HUES64 (cell line): ENCODE measurements at regions not wholly inside any gene's neighbourhood (a gene's known extent, or its start where the extent isn't known, plus 50 kb on each side); places are given as distances from the start of the nearest gene placed in this dataset.

Experiments used
- H3K27ac ChIP-seq: 2 replicates; pipeline ENCODE4 v1.7.0; 2013; ENCODE audit warnings: low read depth, low read length, inconsistent platforms
- H3K27me3 ChIP-seq: 2 replicates; pipeline ENCODE4 v1.6.1; 2013; ENCODE audit warnings: mild to moderate bottlenecking, low read length; ENCODE audit not compliant: insufficient read depth
- H3K36me3 ChIP-seq: 2 replicates; pipeline ENCODE4 v1.6.1; 2013; ENCODE audit warnings: mild to moderate bottlenecking, low read length; ENCODE audit not compliant: insufficient read depth
- H3K4me1 ChIP-seq: 2 replicates; pipeline ENCODE4 v1.6.1; 2013; ENCODE audit warnings: mild to moderate bottlenecking, low read length, moderate library complexity; ENCODE audit not compliant: insufficient read depth
- H3K4me3 ChIP-seq: 2 replicates; pipeline ENCODE4 v1.5.1; 2013; ENCODE audit warnings: mild to moderate bottlenecking, low read length, moderate library complexity
- H3K9ac ChIP-seq: 2 replicates; pipeline ENCODE4 v1.6.1; 2013; ENCODE audit warnings: mild to moderate bottlenecking, low read depth, low read length
- H3K9me3 ChIP-seq: 2 replicates; pipeline ENCODE4 v1.6.1; 2013; ENCODE audit warnings: low read depth, low read length; ENCODE audit not compliant: insufficient read depth
- WGBS: fragments of 150-250, 120-280 bp; methylation state at CpG from one replicate; pipeline ENCODE4 v1.1.7; 2013; ENCODE audit warnings: missing lambda C conversion rate; 5-methylcytosine and 5-hydroxymethylcytosine counted together

- no peaks in the 10 kb centered on the region for H3K27me3 ChIP-seq
- no peaks in the 10 kb centered on the region for H3K4me1 ChIP-seq
- no peak overlapping the region for H3K27ac ChIP-seq
- H3K9ac ChIP-seq: no peak overlapping the region
- no peak overlapping the region for H3K4me3 ChIP-seq
- WGBS: 91% methylated on average over 1 of the region's 1 CpG
- no peaks in the 10 kb centered on the region for H3K36me3 ChIP-seq
- H3K9me3 ChIP-seq: no peaks in the 10 kb centered on the region
Measured at GRCh38 chr7:54355842-54356241, 186.3 kb upstream of the VSTM2A start.

GRCh38 chr7:54360075-54360840, 181.9 kb upstream of the VSTM2A start:
- Histone ChIP-seq H3K4me3 (no peak overlapping the region), H3K27me3 (no peaks in the 10 kb centered on the region), H3K9me3 (no peaks in the 10 kb centered on the region), H3K4me1 (no peaks in the 10 kb centered on the region), H3K9ac (no peak overlapping the region), H3K36me3 (no peaks in the 10 kb centered on the region), H3K27ac (no peak overlapping the region)
- WGBS: 97% methylated on average over 4 of the region's 6 CpGs

GRCh38 chr7:54390565-54390964, 151.6 kb upstream of the VSTM2A start:
- WGBS: 96% methylated on average over 1 of the region's 1 CpG
- Histone ChIP-seq H3K36me3 (no peaks in the 10 kb centered on the region), H3K9me3 (peaks cover 46% of the 10 kb centered on the region; the same call in 1 of the 2 replicates), H3K9ac (no peak overlapping the region), H3K27ac (no peak overlapping the region), H3K4me1 (no peaks in the 10 kb centered on the region), H3K4me3 (no peak overlapping the region), H3K27me3 (no peaks in the 10 kb centered on the region)

GRCh38 chr7:54392935-54393334, 149.2 kb upstream of the VSTM2A start:
- H3K4me1 ChIP-seq: no peaks in the 10 kb centered on the region
- no peak overlapping the region for H3K9ac ChIP-seq
- H3K27ac ChIP-seq: no peak overlapping the region
- no peak overlapping the region for H3K4me3 ChIP-seq
- H3K27me3 ChIP-seq: no peaks in the 10 kb centered on the region
- no peaks in the 10 kb centered on the region for H3K36me3 ChIP-seq
- WGBS: 95% methylated on average over 2 of the region's 2 CpGs
- peaks cover 34% of the 10 kb centered on the region; the same call in 1 of the 2 replicates for H3K9me3 ChIP-seq

GRCh38 chr7:54394834-54395233, 147.3 kb upstream of the VSTM2A start:
- Histone ChIP-seq H3K9ac (no peak overlapping the region), H3K9me3 (peaks cover 19% of the 10 kb centered on the region; the same call in 1 of the 2 replicates), H3K27me3 (no peaks in the 10 kb centered on the region), H3K4me1 (no peaks in the 10 kb centered on the region), H3K36me3 (no peaks in the 10 kb centered on the region), H3K4me3 (no peak overlapping the region), H3K27ac (no peak overlapping the region)
- WGBS: 97% methylated on average over 4 of the region's 4 CpGs

DNA sequence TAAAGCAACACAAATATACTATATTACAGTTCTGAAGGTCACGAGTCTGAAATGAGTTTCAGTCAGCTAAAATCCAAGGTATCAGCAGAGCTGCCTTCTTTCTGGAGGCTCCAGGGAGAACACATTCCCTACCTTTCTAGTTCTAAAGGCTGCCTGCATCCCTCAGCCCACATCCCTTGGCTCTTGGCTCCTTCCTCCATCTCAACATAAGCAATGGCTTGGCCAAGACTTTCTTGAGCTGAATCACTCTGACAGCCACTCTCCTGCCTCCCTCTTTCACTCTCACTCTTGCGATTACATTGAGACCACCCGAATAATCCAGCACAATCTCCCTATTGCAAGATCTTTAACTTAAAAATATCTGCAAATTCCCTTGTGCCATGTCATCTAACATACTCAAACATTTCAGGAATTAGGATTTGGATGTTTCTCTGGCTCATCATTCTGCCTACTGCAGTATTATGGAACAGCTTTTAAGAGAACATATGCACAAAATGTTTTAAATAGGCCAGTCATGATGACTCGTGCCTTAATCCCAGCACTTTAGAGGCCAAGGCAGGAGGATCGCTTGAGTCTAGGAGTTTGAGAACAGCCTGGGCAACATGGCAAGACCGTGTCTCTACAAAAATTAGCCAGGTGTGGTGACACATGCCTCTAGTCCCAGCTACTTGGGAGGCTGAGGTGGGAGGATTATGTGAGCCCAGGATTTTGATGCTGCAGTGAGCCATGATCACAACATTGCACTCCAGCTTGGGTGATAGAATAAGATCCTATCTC, 144.2 kb upstream of the VSTM2A start:
- no peaks in the 10 kb centered on the region for H3K27me3 ChIP-seq
- H3K27ac ChIP-seq: no peak overlapping the region
- 92% methylated on average over 6 of the region's 6 CpGs for WGBS
- H3K4me3 ChIP-seq: no peak overlapping the region
- H3K4me1 ChIP-seq: no peaks in the 10 kb centered on the region
- 0 out of 2 replicates have a peak, but pooled peaks cover 7% of the 10 kb centered on the region for H3K9me3 ChIP-seq
- H3K36me3 ChIP-seq: no peaks in the 10 kb centered on the region
- H3K9ac ChIP-seq: no peak overlapping the region

GRCh38 chr7:54398863-54399262, 143.3 kb upstream of the VSTM2A start:
- no peak overlapping the region for H3K9ac ChIP-seq
- no peaks in the 10 kb centered on the region for H3K4me1 ChIP-seq
- 96% methylated on average over 5 of the region's 5 CpGs for WGBS
- no peaks in the 10 kb centered on the region for H3K27me3 ChIP-seq
- H3K27ac ChIP-seq: no peak overlapping the region
- no peak overlapping the region for H3K4me3 ChIP-seq
- H3K9me3 ChIP-seq: 0 out of 2 replicates have a peak, but pooled peaks cover 2% of the 10 kb centered on the region
- H3K36me3 ChIP-seq: no peaks in the 10 kb centered on the region

DNA sequence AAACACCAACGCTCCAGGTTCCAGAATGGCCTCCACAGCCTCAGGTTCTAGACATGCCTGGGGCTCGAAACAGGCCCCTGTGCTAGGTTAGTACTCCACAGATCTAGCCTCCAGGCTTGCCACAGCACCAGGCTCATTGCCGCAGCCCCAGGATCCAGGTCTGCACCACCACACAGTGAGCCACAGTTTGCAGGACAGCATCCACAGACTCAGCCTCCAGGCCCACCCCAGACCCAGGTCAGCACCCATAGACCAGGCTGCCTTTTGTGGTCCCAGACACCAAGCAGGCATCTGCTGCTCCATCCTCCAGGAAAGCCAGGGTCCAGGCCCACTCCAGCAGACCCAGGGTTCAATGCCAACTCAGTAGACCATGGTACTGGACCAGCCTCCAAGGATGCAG, 132.3 kb upstream of the VSTM2A start:
- Histone ChIP-seq H3K4me3 (no peak overlapping the region), H3K36me3 (no peaks in the 10 kb centered on the region), H3K9me3 (peaks cover 3% of the 10 kb centered on the region; the same call in 1 of the 2 replicates), H3K27ac (no peak overlapping the region), H3K4me1 (no peaks in the 10 kb centered on the region), H3K27me3 (no peaks in the 10 kb centered on the region), H3K9ac (no peak overlapping the region)
- 94% methylated on average over 3 of the region's 3 CpGs for WGBS

DNA sequence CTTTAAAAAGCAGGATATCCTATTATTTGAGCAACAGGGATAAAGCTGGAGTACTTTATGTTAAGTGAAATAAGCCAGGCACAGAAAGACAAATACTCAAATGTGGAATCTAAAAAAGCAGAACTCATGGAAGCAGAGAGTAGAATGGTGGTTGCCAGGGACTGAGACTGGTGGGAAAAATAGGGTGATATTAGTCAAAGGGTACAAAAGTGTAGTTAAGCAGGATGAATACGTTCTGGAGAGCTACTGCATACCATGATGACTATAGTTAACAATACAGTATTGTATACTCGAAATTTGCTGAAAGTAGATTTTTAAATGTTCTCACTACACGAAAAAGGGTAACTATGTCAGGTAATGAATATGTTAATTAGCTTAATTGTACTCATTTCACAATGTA, 125.5 kb upstream of the VSTM2A start:
- peaks cover 3% of the 10 kb centered on the region for H3K9me3 ChIP-seq
- no peaks in the 10 kb centered on the region for H3K36me3 ChIP-seq
- no peak overlapping the region for H3K27ac ChIP-seq
- H3K27me3 ChIP-seq: no peaks in the 10 kb centered on the region
- no peak overlapping the region for H3K9ac ChIP-seq
- 95% methylated on average over 2 of the region's 3 CpGs for WGBS
- H3K4me1 ChIP-seq: 0 out of 2 replicates have a peak, but pooled peaks cover 4% of the 10 kb centered on the region
- H3K4me3 ChIP-seq: no peak overlapping the region

DNA sequence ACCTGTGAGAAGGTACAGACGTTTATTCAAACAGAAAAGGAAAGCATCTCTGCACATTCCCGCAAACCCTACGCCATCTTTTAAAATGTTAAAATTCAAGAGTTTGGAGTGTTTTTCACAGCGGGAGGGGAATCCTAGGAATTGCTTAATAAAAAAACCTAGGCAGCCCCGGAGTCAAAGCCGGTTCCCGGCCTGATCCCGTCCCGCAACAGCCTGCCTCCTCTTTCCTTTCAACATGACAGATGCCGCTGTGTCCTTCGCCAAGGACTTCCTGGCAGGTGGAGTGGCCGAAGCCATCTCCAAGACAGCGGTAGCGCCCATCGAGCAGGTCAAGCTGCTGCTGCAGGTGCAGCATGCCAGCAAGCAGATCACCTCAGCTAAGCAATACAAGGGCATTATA, 123.0 kb upstream of the VSTM2A start:
- H3K27me3 ChIP-seq: no peaks in the 10 kb centered on the region
- H3K27ac ChIP-seq: no peak overlapping the region
- no peak overlapping the region for H3K4me3 ChIP-seq
- H3K36me3 ChIP-seq: no peaks in the 10 kb centered on the region
- H3K9ac ChIP-seq: no peak overlapping the region
- WGBS: 89% methylated on average over 15 of the region's 15 CpGs
- 0 out of 2 replicates have a peak, but pooled peaks cover 4% of the 10 kb centered on the region for H3K4me1 ChIP-seq
- H3K9me3 ChIP-seq: no peaks in the 10 kb centered on the region; the same call in 1 of the 2 replicates

- H3K27ac ChIP-seq: no peak overlapping the region
- 93% methylated on average over 2 of the region's 2 CpGs for WGBS
- no peak overlapping the region for H3K9ac ChIP-seq
- no peaks in the 10 kb centered on the region for H3K4me1 ChIP-seq
- H3K36me3 ChIP-seq: no peaks in the 10 kb centered on the region
- no peak overlapping the region for H3K4me3 ChIP-seq
- H3K9me3 ChIP-seq: peaks cover 6% of the 10 kb centered on the region; the same call in 1 of the 2 replicates
- no peaks in the 10 kb centered on the region for H3K27me3 ChIP-seq
Measured at GRCh38 chr7:54426406-54426805, 115.8 kb upstream of the VSTM2A start.
